Type B pancreatic cell (in vitro differentiated cells): ENCODE measurements at regions not wholly inside any gene's neighbourhood (a gene's known extent, or its start where the extent isn't known, plus 50 kb on each side); places are given as distances from the start of the nearest gene placed in this dataset.

Source experiments
- DNase-seq: peaks from one replicate; pipeline ENCODE4 v3.0.0; 2021; ENCODE audit warnings: mixed read lengths; ENCODE audit not compliant: unreplicated experiment; ENCODE audit errors: extremely low spot score
- H3K27ac Mint-ChIP-seq: 2 replicates; pipeline ENCODE4 v1.8.0; 2021; ENCODE audit warnings: mild to moderate bottlenecking, mixed read lengths
- H3K27me3 Mint-ChIP-seq: 2 replicates; pipeline ENCODE4 v1.8.0; 2021; ENCODE audit warnings: mixed read lengths
- H3K36me3 Mint-ChIP-seq: 2 replicates; pipeline ENCODE4 v1.8.0; 2021; ENCODE audit warnings: mixed read lengths
- H3K4me1 Mint-ChIP-seq: one replicate; pipeline ENCODE4 v1.8.0; 2021; ENCODE audit warnings: mixed read lengths; ENCODE audit not compliant: unreplicated experiment
- H3K4me3 Mint-ChIP-seq: 2 replicates; pipeline ENCODE4 v1.8.0; 2021; ENCODE audit warnings: mild to moderate bottlenecking, mixed read lengths
- H3K9me3 Mint-ChIP-seq: 2 replicates; pipeline ENCODE4 v1.8.0; 2021; ENCODE audit warnings: mixed read lengths
- TF ChIP-seq, protein P1 (sequence below): fragments of 200-600 bp; sonication (generic); conservative IDR thresholded peaks from 2 replicates; pipeline ENCODE4 v1.5.0; 2021; ENCODE audit warnings: antibody characterized with exemption, mild to moderate bottlenecking

DNA sequence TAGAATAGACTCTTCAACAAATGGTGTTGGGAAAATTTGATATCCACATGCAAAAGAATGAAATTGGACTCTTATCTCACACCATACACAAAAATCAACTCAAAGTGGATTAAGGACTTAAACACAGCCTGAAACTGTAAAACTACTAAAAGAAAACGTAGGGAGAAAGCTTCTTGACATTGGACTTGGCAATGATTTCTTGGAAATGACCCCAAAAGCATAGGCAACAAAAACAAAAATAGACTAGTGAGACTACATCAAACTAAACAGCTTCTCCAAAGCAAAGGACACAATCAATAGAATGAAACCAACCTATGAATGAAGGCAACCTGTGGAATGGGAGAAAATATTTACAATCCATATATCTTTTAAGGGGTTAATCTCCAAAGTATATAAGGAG is 94.7 kb upstream of the INTU start:
- Mint-ChIP-seq H3K27ac (no peak overlapping the region), H3K4me3 (no peak overlapping the region), H3K27me3 (peaks cover 9% of the 10 kb centered on the region), H3K9me3 (no peaks in the 10 kb centered on the region), H3K36me3 (no peaks in the 10 kb centered on the region), H3K4me1 (no peaks in the 10 kb centered on the region)
- TF ChIP-seq, protein P1, sequence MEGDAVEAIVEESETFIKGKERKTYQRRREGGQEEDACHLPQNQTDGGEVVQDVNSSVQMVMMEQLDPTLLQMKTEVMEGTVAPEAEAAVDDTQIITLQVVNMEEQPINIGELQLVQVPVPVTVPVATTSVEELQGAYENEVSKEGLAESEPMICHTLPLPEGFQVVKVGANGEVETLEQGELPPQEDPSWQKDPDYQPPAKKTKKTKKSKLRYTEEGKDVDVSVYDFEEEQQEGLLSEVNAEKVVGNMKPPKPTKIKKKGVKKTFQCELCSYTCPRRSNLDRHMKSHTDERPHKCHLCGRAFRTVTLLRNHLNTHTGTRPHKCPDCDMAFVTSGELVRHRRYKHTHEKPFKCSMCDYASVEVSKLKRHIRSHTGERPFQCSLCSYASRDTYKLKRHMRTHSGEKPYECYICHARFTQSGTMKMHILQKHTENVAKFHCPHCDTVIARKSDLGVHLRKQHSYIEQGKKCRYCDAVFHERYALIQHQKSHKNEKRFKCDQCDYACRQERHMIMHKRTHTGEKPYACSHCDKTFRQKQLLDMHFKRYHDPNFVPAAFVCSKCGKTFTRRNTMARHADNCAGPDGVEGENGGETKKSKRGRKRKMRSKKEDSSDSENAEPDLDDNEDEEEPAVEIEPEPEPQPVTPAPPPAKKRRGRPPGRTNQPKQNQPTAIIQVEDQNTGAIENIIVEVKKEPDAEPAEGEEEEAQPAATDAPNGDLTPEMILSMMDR: no peak
- DNase-seq: no peak

DNA sequence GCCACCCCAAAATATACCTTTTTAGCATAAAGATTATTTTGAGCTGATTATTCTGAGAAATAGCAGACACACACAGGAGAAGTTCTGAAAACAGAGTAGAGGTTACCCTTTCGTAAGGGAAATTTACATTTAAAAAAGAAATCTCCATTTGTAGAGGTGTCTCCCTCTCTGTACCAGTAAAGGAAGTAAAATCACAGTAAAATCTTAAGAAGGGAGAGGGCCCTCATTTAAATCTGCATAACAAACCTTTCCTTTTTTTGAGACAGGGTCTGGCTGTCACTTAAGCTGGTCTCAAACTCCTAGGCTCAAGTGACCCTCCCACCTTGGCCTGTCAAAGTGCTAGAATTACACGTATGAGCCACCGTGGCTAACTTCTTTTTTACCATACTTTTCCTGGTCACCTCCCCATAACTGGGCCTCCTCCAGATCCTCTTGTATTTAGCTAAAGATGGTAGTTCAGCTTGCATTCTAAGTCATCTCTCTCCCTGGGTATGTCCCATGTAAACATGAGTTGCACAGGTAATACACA is 92.2 kb upstream of the INTU start:
- no peak for DNase-seq
- Mint-ChIP-seq H3K4me1 (no peaks in the 10 kb centered on the region), H3K27me3 (peaks cover 2% of the 10 kb centered on the region), H3K36me3 (no peaks in the 10 kb centered on the region), H3K27ac (no peak overlapping the region), H3K4me3 (no peak overlapping the region), H3K9me3 (no peaks in the 10 kb centered on the region)
- TF ChIP-seq, protein P1: no peak

DNA sequence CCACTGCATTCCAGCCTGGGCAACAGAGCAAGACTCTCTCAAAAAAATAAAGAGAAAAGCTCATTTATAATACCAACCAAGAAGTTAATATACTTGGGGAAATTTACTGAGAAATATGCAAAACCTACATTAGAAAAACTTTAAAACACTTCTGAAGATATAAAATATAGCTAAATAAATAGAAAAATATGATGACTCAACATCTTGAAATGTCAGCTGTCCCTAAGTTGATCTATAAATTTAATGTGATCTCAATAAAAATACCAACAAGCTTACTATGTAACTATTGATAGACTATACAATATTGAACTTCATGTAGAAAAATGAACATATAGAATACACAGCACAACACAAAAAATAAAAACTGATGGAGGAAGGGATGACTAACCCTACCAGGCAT is 87.5 kb upstream of the INTU start:
- Mint-ChIP-seq H3K4me1 (no peaks in the 10 kb centered on the region), H3K4me3 (no peak overlapping the region), H3K27me3 (peaks cover 2% of the 10 kb centered on the region), H3K27ac (no peak overlapping the region), H3K36me3 (no peaks in the 10 kb centered on the region), H3K9me3 (no peaks in the 10 kb centered on the region)
- TF ChIP-seq, protein P1: no peak
- DNase-seq: no peak

DNA sequence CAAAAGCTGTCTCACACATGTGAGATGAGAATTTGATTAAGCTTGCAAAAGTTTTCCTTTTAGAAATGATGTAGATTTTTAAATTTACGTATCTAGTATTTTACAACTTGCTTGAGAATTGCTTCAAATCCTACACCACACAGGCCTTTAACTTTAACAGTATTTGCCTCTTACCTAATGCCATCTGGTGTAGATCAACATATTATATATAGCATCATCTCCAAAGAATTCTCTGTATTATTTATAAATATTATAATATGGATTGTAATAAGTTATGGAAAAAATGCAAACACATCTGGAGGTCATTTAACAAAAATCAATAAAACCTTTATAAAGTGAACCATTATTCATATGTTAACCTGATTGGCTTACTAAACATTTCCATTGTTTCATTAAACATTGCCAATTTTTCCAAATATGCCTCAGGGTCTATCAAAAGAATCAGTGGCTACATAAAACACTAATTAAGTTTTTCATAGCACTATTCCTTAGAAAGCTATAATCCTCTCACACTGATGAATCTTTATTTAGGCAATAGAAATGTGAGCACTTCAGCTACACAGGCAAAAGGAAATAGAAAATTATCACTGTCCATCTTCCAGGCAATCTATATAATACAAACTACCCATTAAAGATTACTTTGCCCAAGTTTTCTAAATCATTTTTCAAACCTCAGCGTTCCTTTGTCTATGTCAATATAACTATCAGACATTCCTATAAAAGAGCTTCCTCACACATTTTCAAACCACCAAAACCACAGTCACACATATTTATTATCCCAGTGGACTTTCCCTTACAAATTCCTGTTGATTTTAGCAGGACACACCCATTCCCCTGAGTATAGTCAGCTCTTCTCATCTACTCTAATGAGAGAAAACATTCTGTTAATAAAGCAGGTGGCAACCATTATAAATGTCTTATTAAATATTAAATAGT is 83.5 kb upstream of the INTU start:
- DNase-seq: no peak
- Mint-ChIP-seq H3K4me1 (no peaks in the 10 kb centered on the region), H3K27me3 (no peaks in the 10 kb centered on the region), H3K27ac (no peak overlapping the region), H3K36me3 (no peaks in the 10 kb centered on the region), H3K9me3 (peaks cover 6% of the 10 kb centered on the region), H3K4me3 (no peak overlapping the region)
- TF ChIP-seq, protein P1: no peak

- H3K9me3 Mint-ChIP-seq: peaks cover 6% of the 10 kb centered on the region
- TF ChIP-seq, protein P1: no peak
Measured at GRCh38 chr4:127555106-127555505, 77.7 kb upstream of the INTU start.

More at GRCh38 chr4:127555106-127555505, 77.7 kb upstream of the INTU start:
- H3K27ac Mint-ChIP-seq: no peak overlapping the region
- no peaks in the 10 kb centered on the region for H3K4me1 Mint-ChIP-seq
- no peaks in the 10 kb centered on the region for H3K27me3 Mint-ChIP-seq
- no peaks in the 10 kb centered on the region for H3K36me3 Mint-ChIP-seq
- no peak overlapping the region for H3K4me3 Mint-ChIP-seq
- no peak for DNase-seq
